Activated gamma-delta T cell treated with anti-CD3 and anti-CD28 coated beads, Interleukin-2, amount 50 U/mL, for 16 hours (primary cell): ENCODE measurements at regions not wholly inside any gene's neighbourhood (a gene's known extent, or its start where the extent isn't known, plus 50 kb on each side); places are given as distances from the start of the nearest gene placed in this dataset.

Source experiments
- DNase-seq: peaks from one replicate; pipeline ENCODE4 v3.0.0-alpha.2; 2020; ENCODE audit warnings: low read depth

GRCh38 chr16:65896448-65897153 is 469.9 kb upstream of the CDH5 start:
- DNase-seq, result no peak

DNA sequence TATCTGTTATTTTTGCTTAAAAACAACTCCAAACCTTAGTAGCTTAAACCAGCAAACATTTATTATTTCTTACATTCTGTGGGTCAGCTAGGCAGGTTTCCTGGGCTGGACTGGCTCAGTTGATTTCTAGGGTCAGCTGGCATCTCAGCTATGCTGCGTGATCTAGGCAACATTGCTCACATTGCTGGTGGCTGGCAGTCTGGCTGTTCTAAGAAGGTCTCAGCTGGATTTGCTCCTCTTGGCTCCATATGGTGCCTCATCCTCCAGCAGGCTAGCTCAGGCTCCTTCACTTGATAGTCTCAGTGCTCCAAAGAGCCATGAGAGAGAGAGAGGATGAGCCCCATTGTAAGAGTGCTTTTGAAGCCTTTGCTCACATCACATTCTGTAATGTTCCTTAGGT is 470.6 kb upstream of the CDH5 start:
- no peak for DNase-seq

DNA sequence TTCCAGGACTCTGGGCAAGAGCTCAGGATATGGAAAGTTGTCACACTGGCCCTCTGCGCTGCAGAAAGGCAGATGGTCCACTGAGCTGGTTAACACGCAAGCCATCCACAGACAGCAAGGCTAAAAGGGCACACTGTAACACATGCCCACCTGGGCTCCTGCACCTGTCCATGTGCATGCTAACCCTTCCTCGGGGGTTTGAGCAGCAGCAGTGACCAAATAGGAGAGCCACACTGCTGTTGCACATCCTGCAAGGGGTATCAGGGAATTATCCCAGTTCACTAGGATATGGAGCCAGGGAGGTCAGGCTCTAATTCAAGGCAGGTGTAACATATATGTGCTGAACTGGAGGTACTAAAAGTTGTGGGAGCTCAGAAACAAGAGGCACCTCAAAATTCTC is 471.0 kb upstream of the CDH5 start:
- DNase-seq, result no peak

GRCh38 chr16:65890203-65890602 is 476.3 kb upstream of the CDH5 start:
- DNase-seq, result no peak

DNA sequence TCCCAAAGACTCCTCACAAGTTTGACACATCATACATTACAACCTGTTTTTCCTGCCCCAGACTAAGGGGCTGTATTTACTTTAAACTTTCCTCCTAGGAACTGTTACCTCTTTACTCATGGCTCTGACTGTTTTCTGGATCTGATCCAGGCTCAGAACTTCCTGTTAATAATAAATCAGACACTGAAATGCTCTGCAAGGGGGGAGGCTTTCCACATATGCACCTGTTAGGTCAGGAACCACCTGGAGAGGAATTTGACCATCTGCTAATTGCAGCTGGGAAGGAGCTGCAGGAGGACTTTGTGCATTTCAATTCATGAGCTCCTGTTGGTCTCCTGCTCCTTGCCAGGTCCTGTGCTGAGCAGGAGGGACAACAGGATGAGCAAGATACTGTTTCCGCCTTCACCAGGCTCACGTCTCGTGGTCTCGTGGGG is 476.9 kb upstream of the CDH5 start:
- no peak for DNase-seq

GRCh38 chr16:65888201-65888600 is 478.3 kb upstream of the CDH5 start:
- DNase-seq, result no peak

- DNase-seq, result no peak
Measured at GRCh38 chr16:65884018-65884417, 482.5 kb upstream of the CDH5 start.

- no peak for DNase-seq
Measured at GRCh38 chr16:65878347-65878746, 488.1 kb upstream of the CDH5 start.

DNA sequence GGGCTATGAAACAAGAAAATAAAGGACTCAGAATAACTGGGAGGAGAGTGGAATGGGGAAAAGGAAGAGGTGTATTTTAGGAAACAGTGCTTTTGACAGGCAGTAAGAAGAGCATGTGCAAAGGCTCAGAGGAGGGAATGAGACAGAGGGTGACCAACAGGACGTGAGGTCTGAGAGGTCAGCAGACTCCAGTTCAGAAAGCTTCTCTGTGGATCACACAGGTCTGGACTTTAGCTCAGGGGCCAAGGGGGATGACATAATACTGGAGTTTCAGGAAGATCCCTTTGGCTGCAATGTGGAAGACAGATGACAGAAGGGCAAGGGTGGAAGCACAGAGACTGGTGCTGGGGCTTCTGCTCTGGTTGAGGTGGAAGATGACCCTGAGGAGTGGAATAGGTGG is 489.9 kb upstream of the CDH5 start:
- DNase-seq, result no peak

GRCh38 chr16:65876056-65876408 is 490.5 kb upstream of the CDH5 start:
- DNase-seq, result no peak

- DNase-seq, result no peak
Measured at GRCh38 chr16:65875381-65876055, 491.0 kb upstream of the CDH5 start.

- DNase-seq, result no peak
Measured at GRCh38 chr16:65869261-65869660, 497.2 kb upstream of the CDH5 start.

DNA sequence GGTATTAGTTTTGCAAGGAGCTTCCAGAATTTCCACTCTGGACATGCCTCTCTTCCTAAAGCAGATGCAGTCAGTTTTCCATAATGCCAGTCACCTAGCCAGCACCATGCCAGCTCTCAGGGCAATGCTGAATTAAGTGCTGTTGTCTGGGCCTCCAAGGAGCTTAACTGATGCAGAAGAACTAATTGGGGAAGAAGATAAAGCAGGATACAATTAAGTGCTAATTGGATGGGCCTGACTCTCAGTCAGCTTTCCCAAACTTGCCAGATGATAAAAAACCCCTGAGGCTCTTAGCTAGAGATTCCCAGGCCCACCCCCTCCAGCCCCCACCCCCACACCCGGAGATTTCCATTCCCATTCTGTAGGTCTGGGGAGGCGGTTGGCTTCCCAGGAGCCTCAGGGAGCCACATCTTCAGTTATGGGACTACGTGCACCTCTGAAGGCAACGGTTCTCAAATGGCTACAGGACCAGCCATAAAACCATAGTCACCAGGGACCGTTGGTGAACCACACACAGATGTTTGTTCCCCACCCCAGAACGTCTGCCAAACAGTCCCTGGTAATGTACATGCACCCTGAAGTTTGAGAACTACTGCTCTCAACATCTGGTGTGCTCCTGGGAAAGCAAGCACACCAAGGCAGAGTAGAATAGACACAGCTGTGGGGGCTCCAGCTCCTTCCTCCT is 499.1 kb upstream of the CDH5 start:
- no peak for DNase-seq

- no peak for DNase-seq
Measured at GRCh38 chr16:65863236-65863635, 503.3 kb upstream of the CDH5 start.

DNA sequence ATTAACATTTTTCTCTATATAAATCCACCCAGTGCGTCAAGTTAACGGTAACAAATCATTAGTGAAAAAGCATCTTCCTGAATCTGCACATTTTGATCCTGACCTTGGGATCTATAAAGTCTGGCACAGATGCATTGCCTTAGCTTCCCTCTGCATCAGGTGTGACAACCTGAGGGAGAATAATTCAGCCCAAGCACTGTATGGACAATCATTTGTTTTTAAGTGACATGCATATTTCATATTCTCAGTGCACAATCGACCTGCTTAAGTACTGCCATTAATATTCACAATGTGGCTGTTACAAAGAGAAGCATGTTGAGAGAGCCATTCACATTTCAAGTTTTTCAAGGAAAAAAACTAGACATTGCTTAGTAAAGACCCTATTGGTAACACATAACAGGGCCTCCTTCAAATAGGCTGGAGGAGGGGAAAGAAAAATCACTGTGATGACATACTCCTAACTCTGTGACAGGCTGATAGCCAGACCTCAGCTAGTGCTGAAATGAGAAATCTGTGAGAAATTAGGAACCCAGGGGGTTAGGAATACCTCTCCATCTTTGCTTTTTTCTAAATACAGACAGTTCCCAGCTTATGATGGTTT is 505.3 kb upstream of the CDH5 start:
- no peak for DNase-seq

- DNase-seq, result no peak
Measured at GRCh38 chr16:65855171-65856145, 511.0 kb upstream of the CDH5 start.

DNA sequence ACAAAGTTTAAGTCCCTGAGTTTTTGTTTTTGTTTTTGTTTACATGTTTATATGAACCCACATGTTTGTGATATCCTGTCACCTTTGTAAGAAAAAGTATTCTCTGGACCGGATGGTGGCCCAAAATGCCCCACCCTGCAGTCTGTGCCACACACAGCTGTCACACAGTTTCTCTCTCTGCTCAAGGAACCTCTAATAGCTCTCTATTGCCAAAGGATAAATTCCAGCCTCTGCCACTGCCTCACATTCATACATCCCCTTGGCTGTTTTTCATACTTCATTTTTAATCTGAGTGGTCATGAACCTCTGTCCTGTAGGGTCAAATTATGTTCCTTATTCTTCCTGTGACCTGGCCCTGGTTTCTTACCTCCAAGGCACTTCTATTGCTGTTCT is 520.3 kb upstream of the CDH5 start:
- no peak for DNase-seq

DNA sequence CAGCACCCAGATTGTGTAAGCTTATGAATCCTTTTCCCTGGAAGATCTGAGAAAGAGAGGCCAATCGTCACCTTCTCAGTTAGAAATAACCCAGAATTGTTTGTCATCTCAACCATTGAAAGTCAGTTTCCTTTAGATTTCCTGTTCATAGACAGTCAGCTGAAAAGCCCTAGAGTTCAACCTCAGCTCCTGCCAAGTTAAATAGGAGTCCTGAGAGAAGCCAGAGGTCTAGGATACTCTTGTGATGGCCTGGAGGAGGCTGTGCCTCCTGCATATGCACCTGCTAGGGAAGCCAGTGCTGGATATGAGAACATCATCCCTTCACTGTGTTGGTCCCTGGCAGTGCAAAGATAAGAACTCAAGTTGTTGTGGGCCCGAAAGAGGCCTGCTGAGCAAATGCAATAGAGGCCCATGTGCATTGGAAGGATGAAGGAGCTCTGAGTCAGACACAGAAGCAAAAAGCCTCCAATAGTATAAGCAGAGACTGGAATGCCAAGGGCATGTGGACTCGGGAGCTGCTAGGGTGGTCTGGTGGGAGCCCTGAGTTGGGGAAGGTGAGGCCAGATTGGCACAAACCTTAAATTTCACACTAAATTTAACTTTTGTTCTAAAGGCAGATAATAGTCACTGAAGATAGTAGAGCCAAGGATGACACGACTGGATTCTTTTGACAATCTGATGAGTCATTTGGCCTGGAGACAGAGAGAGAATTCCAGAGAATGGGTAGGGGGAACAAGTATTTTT is 520.9 kb upstream of the CDH5 start:
- no peak for DNase-seq

GRCh38 chr16:65843941-65844340 is 522.5 kb upstream of the CDH5 start:
- no peak for DNase-seq

GRCh38 chr16:65842067-65842466 is 524.4 kb upstream of the CDH5 start:
- no peak for DNase-seq

DNA sequence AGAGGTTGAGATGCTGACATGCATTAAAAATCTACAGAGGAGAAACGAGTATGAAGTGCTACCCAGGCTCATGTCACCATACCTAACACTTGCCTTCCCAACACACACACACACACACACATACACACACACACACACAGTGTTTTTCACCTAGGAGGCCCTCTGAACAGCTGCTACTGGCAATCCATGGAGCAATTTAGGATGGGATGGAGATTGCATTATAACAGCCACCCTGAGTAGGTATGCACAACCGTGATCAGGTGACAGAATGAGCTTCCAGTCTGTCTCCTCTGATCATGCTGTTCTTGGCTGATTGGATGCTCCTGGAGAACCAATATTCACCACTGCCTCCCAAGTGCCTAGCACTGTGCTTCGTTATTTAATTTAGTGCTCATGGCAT is 528.5 kb upstream of the CDH5 start:
- DNase-seq, result no peak
